Chondrocyte (in vitro differentiated cells): ENCODE measurements at regions not wholly inside any gene's neighbourhood (a gene's known extent, or its start where the extent isn't known, plus 50 kb on each side); places are given as distances from the start of the nearest gene placed in this dataset.

Experiments
- DNase-seq: peaks from one replicate; pipeline ENCODE4 v3.0.0; 2021; ENCODE audit warnings: mixed read lengths, low spot score
- H3K27ac Mint-ChIP-seq: one replicate; pipeline ENCODE4 v1.8.0; 2021; ENCODE audit warnings: mild to moderate bottlenecking, moderate library complexity, mixed read lengths; ENCODE audit not compliant: unreplicated experiment
- H3K27me3 Mint-ChIP-seq: 2 replicates; pipeline ENCODE4 v1.8.0; 2021; ENCODE audit warnings: low read depth, mixed read lengths
- H3K36me3 Mint-ChIP-seq: 2 replicates; pipeline ENCODE4 v1.8.0; 2021; ENCODE audit warnings: low read depth, mixed read lengths
- H3K4me1 Mint-ChIP-seq: 2 replicates; pipeline ENCODE4 v1.8.0; 2021; ENCODE audit warnings: low read depth, mild to moderate bottlenecking, mixed read lengths
- H3K4me3 Mint-ChIP-seq: one replicate; pipeline ENCODE4 v1.8.0; 2021; ENCODE audit warnings: mild to moderate bottlenecking, moderate library complexity, mixed read lengths; ENCODE audit not compliant: unreplicated experiment
- H3K9me3 Mint-ChIP-seq: 2 replicates; pipeline ENCODE4 v1.8.0; 2021; ENCODE audit warnings: low read depth, mixed read lengths
- CTCF ChIP-seq: fragments of 200-600 bp; sonication (generic); IDR thresholded peaks from 2 replicates; pipeline ENCODE4 v1.5.0; 2021; ENCODE audit warnings: antibody characterized with exemption, mild to moderate bottlenecking, moderate library complexity

GRCh38 chr11:69217276-69218105 lies 61.8 kb downstream of the SMIM38 start:
- DNase-seq = peak; percentile 85
- Mint-ChIP-seq H3K4me3 (no peak overlapping the region), H3K27me3 (peaks cover 5% of the 10 kb centered on the region), H3K36me3 (no peaks in the 10 kb centered on the region), H3K4me1 (no peaks in the 10 kb centered on the region), H3K27ac (no peak overlapping the region), H3K9me3 (no peaks in the 10 kb centered on the region)
- TF ChIP-seq CTCF = no peak

- H3K27me3 Mint-ChIP-seq = peaks cover 3% of the 10 kb centered on the region
- no peaks in the 10 kb centered on the region for H3K4me1 Mint-ChIP-seq
- H3K4me3 Mint-ChIP-seq = no peak overlapping the region
- DNase-seq = no peak
- H3K27ac Mint-ChIP-seq = no peak overlapping the region
- H3K36me3 Mint-ChIP-seq = no peaks in the 10 kb centered on the region
- no peaks in the 10 kb centered on the region for H3K9me3 Mint-ChIP-seq
- TF ChIP-seq CTCF = no peak
Observed at GRCh38 chr11:69218271-69218682, 62.5 kb downstream of the SMIM38 start.

GRCh38 chr11:69218946-69219720 lies 63.4 kb downstream of the SMIM38 start:
- Mint-ChIP-seq H3K4me3 (no peak overlapping the region), H3K9me3 (no peaks in the 10 kb centered on the region), H3K27ac (no peak overlapping the region), H3K4me1 (no peaks in the 10 kb centered on the region), H3K36me3 (no peaks in the 10 kb centered on the region), H3K27me3 (peaks cover 3% of the 10 kb centered on the region)
- DNase-seq = no peak
- no peak for TF ChIP-seq CTCF

GRCh38 chr11:69219991-69220390 lies 64.3 kb downstream of the SMIM38 start:
- no peak for DNase-seq

More at GRCh38 chr11:69219991-69220390, 64.3 kb downstream of the SMIM38 start:
- no peak overlapping the region for H3K27ac Mint-ChIP-seq
- TF ChIP-seq CTCF = no peak
- H3K4me3 Mint-ChIP-seq = no peak overlapping the region
- peaks cover 1% of the 10 kb centered on the region for H3K36me3 Mint-ChIP-seq
- no peaks in the 10 kb centered on the region for H3K4me1 Mint-ChIP-seq
- peaks cover 3% of the 10 kb centered on the region for H3K27me3 Mint-ChIP-seq
- H3K9me3 Mint-ChIP-seq = peaks cover 7% of the 10 kb centered on the region
